Spinal cord (tissue), 9 donors: ENCODE measurements at regions not wholly inside any gene's neighbourhood (a gene's known extent, or its start where the extent isn't known, plus 50 kb on each side); places are given as distances from the start of the nearest gene placed in this dataset.
"Not testable (repeated sequence)": the region's sequence is repeated elsewhere in the genome, so short reads cannot be mapped to it uniquely, and the experiment has no call there.

ENCODE experiments used
- DNase-seq, 6 donors: peaks; one replicate each; pipeline versions ENCODE4 v3.0.0 to v3.0.0-alpha.2; 2013 to 2015; ENCODE audit warnings: low spot score in 6 of 6, low read depth in 4 of 6
- H3K27ac ChIP-seq: one replicate; pipeline ENCODE4 v1.5.1; 2013; ENCODE audit warnings: low read depth, low read length, control low read depth
- H3K27me3 ChIP-seq: one replicate; pipeline ENCODE4 v1.6.1; 2013; ENCODE audit warnings: low read length; ENCODE audit not compliant: control insufficient read depth, insufficient read depth
- H3K36me3 ChIP-seq: one replicate; pipeline ENCODE4 v1.6.1; 2013; ENCODE audit warnings: low read length; ENCODE audit not compliant: control insufficient read depth, insufficient read depth
- H3K4me1 ChIP-seq: one replicate; pipeline ENCODE4 v1.6.1; 2013; ENCODE audit warnings: low read length; ENCODE audit not compliant: control insufficient read depth, insufficient read depth
- H3K4me3 ChIP-seq: one replicate; pipeline ENCODE4 v1.5.1; 2013; ENCODE audit warnings: low read depth, low read length, control low read depth
- H3K9me3 ChIP-seq: one replicate; pipeline ENCODE4 v1.6.1; 2013; ENCODE audit warnings: low read length; ENCODE audit not compliant: control insufficient read depth, insufficient read depth
- WGBS: methylation state at CpG from one replicate; pipeline ENCODE4 v1.1.5; 2013; ENCODE audit warnings: missing lambda C conversion rate; ENCODE audit not compliant: insufficient coverage; 5-methylcytosine and 5-hydroxymethylcytosine counted together
- donor health status: healthy.

DNA sequence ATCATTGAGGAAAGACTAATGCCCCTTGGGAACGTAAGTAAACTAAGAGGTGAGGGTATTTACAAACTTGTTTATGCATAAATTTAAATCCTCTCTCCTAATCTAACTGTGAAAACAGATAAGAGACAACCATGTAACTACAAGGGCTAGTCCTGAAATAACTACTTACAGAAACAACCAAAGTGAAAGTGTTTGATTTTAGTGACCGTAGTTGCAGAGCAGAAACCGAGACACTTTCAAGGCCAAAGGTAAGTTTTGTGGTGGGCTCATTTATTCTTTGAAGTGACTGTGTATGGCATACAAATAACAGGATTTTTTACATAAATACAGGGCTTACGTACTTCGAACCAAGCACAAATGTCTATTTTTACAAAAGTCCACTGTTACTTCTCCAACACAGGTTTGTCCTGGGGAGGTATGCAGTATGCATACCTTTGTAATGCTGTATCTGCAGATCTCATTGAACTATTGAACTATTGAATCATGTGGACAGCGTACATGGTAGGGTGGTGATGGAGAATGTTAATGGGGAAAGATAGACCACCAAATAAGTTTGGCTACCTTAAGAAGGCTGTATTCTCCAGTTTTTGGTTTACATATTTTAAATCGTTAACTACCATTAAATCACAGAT is 99.6 kb upstream of the RBMS3 start:
- Histone ChIP-seq H3K36me3 (no peaks in the 10 kb centered on the region), H3K9me3 (no peaks in the 10 kb centered on the region), H3K27me3 (no peaks in the 10 kb centered on the region), H3K4me1 (no peaks in the 10 kb centered on the region), H3K4me3 (no peak overlapping the region), H3K27ac (peak overlapping the region; percentile 71)
- DNase-seq, result no peak
- WGBS, result no CpG with 5 or more reads among the region's 7 CpGs

DNA sequence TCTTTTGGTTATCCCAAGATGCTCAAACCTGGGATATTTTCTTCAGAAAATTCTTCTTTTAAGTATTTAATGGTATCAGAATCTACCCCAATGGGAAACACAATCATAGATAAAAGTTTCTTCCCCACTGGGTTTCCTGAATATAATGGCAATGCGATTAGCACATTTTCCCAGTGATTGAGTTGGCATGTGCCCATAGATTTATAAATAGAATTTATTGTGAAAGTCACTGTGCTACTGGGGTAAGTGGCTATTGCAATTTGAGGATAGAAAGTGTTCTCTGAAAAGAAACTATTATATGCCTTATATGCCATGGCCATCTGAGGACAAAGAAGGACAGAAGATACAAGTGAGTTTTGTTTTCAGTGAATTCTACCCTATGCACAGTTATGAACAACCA is 99.0 kb upstream of the RBMS3 start:
- no peaks in the 10 kb centered on the region for H3K27me3 ChIP-seq
- WGBS, result no CpG with 5 or more reads among the region's 1 CpG
- H3K4me1 ChIP-seq, result no peaks in the 10 kb centered on the region
- no peaks in the 10 kb centered on the region for H3K9me3 ChIP-seq
- no peaks in the 10 kb centered on the region for H3K36me3 ChIP-seq
- no peak overlapping the region for H3K4me3 ChIP-seq
- peak overlapping the region; percentile 82 for H3K27ac ChIP-seq
- DNase-seq, result peak in 1 of 6 donors; percentile 40

DNA sequence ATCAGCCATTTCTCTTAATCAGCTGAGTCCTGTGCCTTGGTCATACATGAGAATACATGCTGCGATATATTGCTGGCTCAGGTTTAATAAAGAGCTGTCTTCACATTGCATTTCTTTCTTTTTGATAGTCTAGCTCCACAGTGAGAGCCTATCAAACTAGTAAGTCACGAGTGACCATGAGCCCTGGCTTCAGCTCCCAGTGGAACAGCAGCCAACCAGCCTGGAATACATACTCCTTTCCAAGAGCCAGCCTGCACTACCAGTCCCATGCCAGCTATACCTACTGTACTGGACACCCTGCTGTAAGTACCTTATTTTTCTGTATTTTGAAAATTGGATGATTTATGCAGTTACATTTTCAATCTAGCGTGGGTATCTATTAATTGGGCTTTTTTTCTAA is 98.0 kb upstream of the RBMS3 start:
- H3K27me3 ChIP-seq, H3K4me3 ChIP-seq, H3K9me3 ChIP-seq, H3K4me1 ChIP-seq, DNase-seq, H3K36me3 ChIP-seq: not testable (repeated sequence)
- 80% methylated on average over 1 of the region's 3 CpGs for WGBS
- peak overlapping the region; percentile 82 for H3K27ac ChIP-seq

DNA sequence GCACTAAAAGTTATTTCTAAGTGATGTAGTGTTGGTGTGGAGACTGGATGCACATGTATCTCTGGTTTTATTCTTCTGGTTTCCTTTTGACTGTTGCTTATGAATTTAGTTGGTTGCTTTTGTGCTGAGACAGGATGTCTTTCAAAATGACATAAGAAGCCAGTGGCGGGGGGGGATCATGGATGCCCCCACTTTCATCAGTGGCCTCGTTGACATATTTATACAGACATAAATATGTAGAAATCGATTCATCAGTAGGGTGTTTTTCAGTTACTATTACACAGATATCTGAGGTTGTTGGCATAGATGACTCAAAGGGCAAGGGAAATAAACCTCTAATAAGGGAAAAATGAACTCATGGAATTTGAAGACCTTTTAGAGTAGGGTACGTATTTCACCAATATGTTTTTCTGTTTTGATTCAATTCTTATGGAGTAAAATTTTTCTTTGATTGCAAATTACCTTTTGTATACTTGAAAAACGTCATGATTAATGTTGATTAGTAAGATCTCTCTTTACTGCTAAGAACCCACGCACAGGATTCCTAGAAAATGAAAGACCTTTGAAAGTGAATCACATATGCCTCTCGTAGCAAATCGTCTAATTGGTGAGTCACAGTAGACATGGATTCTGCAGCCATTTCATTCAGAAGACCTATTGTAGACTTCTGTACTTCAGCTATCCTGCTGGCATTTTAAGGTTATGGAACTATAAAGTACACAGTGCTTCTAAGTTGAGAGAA is 97.4 kb upstream of the RBMS3 start:
- Histone ChIP-seq H3K9me3 (no peaks in the 10 kb centered on the region), H3K4me1 (no peaks in the 10 kb centered on the region), H3K4me3 (no peak overlapping the region), H3K27me3 (no peaks in the 10 kb centered on the region), H3K27ac (peak overlapping the region; percentile 82), H3K36me3 (no peaks in the 10 kb centered on the region)
- no peak for DNase-seq
- WGBS, result 92% methylated on average over 2 of the region's 8 CpGs

DNA sequence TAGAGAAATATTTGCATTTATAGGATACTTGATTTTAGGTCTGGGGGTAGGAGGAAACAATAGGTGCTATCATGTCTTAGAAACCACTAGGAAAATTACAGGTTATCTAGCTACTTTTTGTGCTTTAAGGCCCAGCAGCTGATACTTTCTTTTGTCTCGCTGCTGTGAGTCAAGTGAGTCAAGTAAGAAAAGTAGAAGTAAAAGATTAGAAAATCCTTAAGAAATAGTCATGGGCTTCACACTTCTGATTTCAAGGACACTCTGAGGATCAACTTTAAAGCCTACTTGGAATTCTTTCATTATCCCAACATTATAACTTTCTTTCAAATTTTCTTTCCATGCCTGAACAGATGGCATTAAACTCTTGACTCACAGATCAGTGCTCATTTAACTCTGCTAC is 95.2 kb upstream of the RBMS3 start:
- DNase-seq, result no peak
- no peaks in the 10 kb centered on the region for H3K27me3 ChIP-seq
- no peaks in the 10 kb centered on the region for H3K36me3 ChIP-seq
- H3K4me3 ChIP-seq, result no peak overlapping the region
- H3K9me3 ChIP-seq, result no peaks in the 10 kb centered on the region
- no peak overlapping the region for H3K27ac ChIP-seq
- no CpG with 5 or more reads among the region's 1 CpG for WGBS
- H3K4me1 ChIP-seq, result no peaks in the 10 kb centered on the region

DNA sequence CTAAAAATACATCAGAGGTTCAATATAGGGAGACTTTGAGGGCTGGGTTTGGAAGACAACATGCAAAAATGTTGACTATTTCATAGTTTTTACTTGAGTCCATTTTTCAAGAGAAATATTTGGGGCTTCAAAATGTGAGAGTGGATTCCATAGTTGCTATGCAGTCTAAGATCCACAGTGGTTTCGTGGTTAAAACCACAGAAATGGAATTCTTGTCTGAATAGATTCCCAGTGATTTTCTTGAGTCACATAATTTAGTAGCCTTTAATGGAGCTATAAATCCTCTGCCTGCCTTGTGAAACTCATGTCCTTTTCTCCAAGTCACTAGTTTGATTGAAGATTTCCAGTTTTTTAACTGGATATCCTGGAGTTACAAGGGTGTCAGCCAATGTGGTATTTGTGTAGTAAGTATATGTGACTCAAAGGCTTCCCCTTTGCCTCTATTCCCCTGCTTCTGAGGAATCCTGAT is 94.7 kb upstream of the RBMS3 start:
- Histone ChIP-seq H3K36me3 (no peaks in the 10 kb centered on the region), H3K9me3 (no peaks in the 10 kb centered on the region), H3K27me3 (no peaks in the 10 kb centered on the region), H3K4me3 (no peak overlapping the region), H3K4me1 (no peaks in the 10 kb centered on the region), H3K27ac (no peak overlapping the region)
- DNase-seq, result peak in 1 of 6 donors; percentile 20
- WGBS, result no CpG with 5 or more reads among the region's 1 CpG

DNA sequence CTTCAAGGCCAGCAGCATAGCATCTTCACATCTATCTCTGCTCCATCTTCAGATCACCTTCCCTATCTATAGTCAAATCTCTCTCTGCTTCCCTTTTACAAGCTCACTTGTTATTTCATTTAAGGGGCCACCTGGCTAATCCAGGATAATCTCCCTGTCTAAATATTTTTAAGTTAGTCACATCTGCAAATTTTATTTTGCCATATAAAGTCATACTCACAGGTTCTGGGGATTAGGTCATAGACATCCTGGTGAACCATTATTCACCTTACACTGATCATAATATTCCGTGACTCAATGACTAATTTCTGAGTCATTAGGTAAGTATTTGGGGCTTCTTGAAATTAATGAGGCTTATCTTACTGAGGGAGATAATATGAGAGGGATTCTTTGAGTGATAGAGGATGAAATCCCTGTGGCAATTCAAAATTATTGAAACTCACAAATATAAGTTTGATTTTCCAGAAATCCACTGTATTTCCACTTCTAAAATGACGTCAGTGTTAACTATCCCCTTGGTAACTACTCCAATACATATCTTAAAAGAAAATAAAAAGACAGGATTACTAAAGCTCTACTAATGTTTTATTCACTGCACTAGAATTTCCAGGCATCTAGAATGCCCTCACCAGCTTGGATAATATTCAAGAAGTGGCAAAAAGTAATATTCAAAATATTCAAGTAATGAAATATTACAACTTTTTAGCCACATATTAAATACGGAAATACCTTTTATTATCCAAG is 93.7 kb upstream of the RBMS3 start:
- Histone ChIP-seq H3K9me3 (no peaks in the 10 kb centered on the region), H3K4me3 (no peak overlapping the region), H3K4me1 (no peaks in the 10 kb centered on the region), H3K36me3 (no peaks in the 10 kb centered on the region), H3K27ac (no peak overlapping the region), H3K27me3 (no peaks in the 10 kb centered on the region)
- no peak for DNase-seq
- WGBS, result 80% methylated on average over 1 of the region's 3 CpGs

DNA sequence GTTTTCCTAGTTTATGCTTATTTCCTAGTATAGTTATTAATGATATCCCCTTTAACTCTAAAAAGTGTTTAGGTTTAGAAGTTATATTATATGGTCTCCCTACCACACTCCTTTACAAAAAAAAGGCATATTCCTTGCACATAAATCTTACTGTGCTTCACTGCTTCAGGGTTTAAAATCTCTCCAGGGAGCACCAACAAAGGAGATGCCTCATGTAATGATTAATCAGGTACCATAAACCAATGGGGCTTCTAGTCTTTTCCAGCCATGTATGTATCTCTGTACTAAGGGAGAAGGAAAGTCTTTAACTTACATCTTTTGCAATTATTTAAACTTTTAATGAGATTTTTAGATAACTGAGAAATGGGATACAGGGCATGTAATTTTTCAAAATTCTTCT is 91.5 kb upstream of the RBMS3 start:
- no peaks in the 10 kb centered on the region for H3K36me3 ChIP-seq
- DNase-seq, result no peak
- H3K27ac ChIP-seq, result no peak overlapping the region
- H3K27me3 ChIP-seq, result no peaks in the 10 kb centered on the region
- no peaks in the 10 kb centered on the region for H3K4me1 ChIP-seq
- no peak overlapping the region for H3K4me3 ChIP-seq
- peaks cover 2% of the 10 kb centered on the region for H3K9me3 ChIP-seq

DNA sequence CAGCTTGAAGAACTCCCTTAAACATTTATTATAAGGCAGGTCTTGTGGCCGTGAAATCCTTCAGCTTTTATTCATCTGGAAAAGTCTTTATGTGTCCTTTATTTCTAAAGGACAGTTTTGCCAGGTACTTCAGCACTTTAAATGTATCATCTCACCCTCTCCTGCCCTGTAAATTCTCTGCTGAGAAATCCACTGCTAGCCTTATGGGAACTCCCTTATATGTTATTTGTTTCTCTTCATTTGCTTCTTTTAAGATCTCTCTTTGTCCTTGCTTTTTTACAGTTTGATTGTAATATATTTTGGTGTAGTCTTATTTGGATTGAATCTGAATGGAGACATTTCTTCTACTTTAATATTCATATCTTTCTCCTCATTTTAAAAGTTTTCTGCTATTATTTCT is 86.7 kb upstream of the RBMS3 start:
- no peaks in the 10 kb centered on the region for H3K4me1 ChIP-seq
- H3K27ac ChIP-seq, result no peak overlapping the region
- H3K9me3 ChIP-seq, result peaks cover 2% of the 10 kb centered on the region
- no peak for DNase-seq
- WGBS, result no CpG with 5 or more reads among the region's 1 CpG
- no peaks in the 10 kb centered on the region for H3K27me3 ChIP-seq
- H3K36me3 ChIP-seq, result no peaks in the 10 kb centered on the region
- H3K4me3 ChIP-seq, result no peak overlapping the region
